ENCODE measurements at regions not wholly inside any gene's neighbourhood (a gene's known extent, or its start where the extent isn't known, plus 50 kb on each side); places are given as distances from the start of the nearest gene placed in this dataset.

- no peaks in the 10 kb centered on the region for H3K9me3 ChIP-seq (ENCODE audit: control insufficient read depth, low read length)
- H2AFZ ChIP-seq (ENCODE audit: low read depth, low read length) = no peak overlapping the region
- H4K8ac ChIP-seq (ENCODE audit: low read length) = no peak overlapping the region
- H3K79me1 ChIP-seq (replicated peaks; ENCODE audit: low read length, poor library complexity, severe bottlenecking) = no peaks in the 10 kb centered on the region
- H3K36me3 ChIP-seq (ENCODE audit: control insufficient read depth in 1 of 2, insufficient read depth in 2 of 2, low read depth in 1 of 2, low read length in 2 of 2) = no peaks in the 10 kb centered on the region
- H2BK12ac ChIP-seq (ENCODE audit: low read length in 2 of 2) = no peak overlapping the region
- H2BK120ac ChIP-seq (ENCODE audit: low read depth, low read length) = no peak overlapping the region
- H3K18ac ChIP-seq (ENCODE audit: low read depth in 1 of 2, low read length in 2 of 2) = no peak overlapping the region
- no peak overlapping the region for H4K91ac ChIP-seq (ENCODE audit: low read length)
- H2BK5ac ChIP-seq (ENCODE audit: low read depth, low read length, poor library complexity, severe bottlenecking) = no peak overlapping the region
- no peak for DNase-seq
- no peak overlapping the region for H3K14ac ChIP-seq (ENCODE audit: low read length in 2 of 2)
- H3K27me3 ChIP-seq (ENCODE audit: control insufficient read depth in 1 of 2, insufficient read depth in 1 of 2, low read length in 2 of 2) = peaks cover 0 to 2% of the 10 kb centered on the region in 2 experiments
- peaks cover 42% of the 10 kb centered on the region for H3K4me1 ChIP-seq (ENCODE audit: control insufficient read depth, insufficient read depth, low read depth, low read length)
- no peak overlapping the region for H3K9ac ChIP-seq (ENCODE audit: low read length)
- peak overlapping the region; percentile 94 for H2AK5ac ChIP-seq (ENCODE audit: low read length, severe bottlenecking)
- H3K27ac ChIP-seq (ENCODE audit: low read length, poor library complexity, severe bottlenecking) = no peak overlapping the region
- H2BK15ac ChIP-seq (ENCODE audit: low read depth, poor library complexity, severe bottlenecking) = no peak overlapping the region
- H3K4ac ChIP-seq (ENCODE audit: low read depth in 1 of 2, low read length in 2 of 2) = no peak overlapping the region
- H3K4me3 ChIP-seq (ENCODE audit: insufficient read depth in 1 of 2, low read depth in 1 of 2, low read length in 2 of 2) = no peak overlapping the region
- WGBS = 83% methylated on average over 14 of the region's 14 CpGs
- no peak overlapping the region for H3K23ac ChIP-seq (ENCODE audit: low read length in 2 of 2)
- H3K4me2 ChIP-seq (ENCODE audit: low read length, poor library complexity, severe bottlenecking) = no peak overlapping the region
These were observed 65.2 kb downstream of the C9orf50 start for GRCh38 chr9:129555512-129556215.

DNA sequence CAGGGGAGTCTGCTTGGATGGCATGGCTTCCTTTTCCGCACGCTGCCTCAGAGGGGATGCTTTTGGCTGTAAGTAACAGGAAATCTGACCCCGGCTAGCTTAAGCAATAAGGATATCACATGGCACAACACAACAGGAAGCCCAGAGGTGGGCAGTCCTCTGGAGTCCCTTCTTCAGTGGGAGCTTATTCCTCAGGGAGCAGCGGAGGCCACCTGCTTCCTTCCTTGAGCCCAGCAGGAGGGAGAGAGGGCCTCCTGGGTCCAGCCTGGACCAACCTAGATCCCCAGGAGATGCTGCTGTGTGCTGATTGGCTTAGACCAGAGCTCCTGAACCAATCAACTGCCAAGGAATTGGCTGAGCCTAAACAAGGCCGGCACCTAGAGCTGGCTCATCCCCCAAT is 66.3 kb downstream of the C9orf50 start:
- WGBS = 85% methylated on average over 5 of the region's 5 CpGs

DNA sequence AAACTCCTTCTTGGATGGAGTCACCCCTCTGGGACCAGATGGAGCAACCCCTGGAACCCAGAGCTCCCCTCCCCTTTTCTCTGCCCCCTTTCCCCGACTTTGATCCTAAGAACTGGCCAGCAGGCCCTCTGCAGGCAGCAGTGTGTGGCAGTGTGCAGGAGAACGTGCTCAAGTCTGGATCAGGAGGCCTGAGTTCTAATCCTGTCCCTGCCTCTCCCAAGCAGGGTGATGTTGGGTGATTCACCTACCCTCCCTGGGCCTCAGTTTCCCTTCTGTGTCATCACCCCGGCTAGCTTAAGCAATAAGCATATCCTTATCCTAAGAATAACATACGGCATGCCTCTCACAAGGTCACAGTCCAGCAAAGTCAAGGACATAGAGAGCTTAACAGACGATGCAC is 67.6 kb downstream of the C9orf50 start:
- DNase-seq = no peak
- Histone ChIP-seq H2BK15ac (ENCODE audit: low read depth, poor library complexity, severe bottlenecking) (no peak overlapping the region), H3K14ac (ENCODE audit: low read length in 2 of 2) (no peak overlapping the region), H3K9me3 (ENCODE audit: control insufficient read depth, low read length) (no peaks in the 10 kb centered on the region), H4K8ac (ENCODE audit: low read length) (no peak overlapping the region), H2AFZ (ENCODE audit: low read depth, low read length) (no peak overlapping the region), H3K18ac (ENCODE audit: low read depth in 1 of 2, low read length in 2 of 2) (no peak overlapping the region), H3K4me1 (ENCODE audit: control insufficient read depth, insufficient read depth, low read depth, low read length) (peaks cover 37% of the 10 kb centered on the region), H3K4me2 (ENCODE audit: low read length, poor library complexity, severe bottlenecking) (no peak overlapping the region), H3K4ac (ENCODE audit: low read depth in 1 of 2, low read length in 2 of 2) (no peak overlapping the region), H2BK5ac (ENCODE audit: low read depth, low read length, poor library complexity, severe bottlenecking) (no peak overlapping the region), H4K91ac (ENCODE audit: low read length) (no peak overlapping the region), H2AK5ac (ENCODE audit: low read length, severe bottlenecking) (peak overlapping the region; percentile 3), H3K36me3 (ENCODE audit: control insufficient read depth in 1 of 2, insufficient read depth in 2 of 2, low read depth in 1 of 2, low read length in 2 of 2) (no peaks in the 10 kb centered on the region), H2BK12ac (ENCODE audit: low read length in 2 of 2) (no peak overlapping the region), H3K79me1 (replicated peaks; ENCODE audit: low read length, poor library complexity, severe bottlenecking) (no peaks in the 10 kb centered on the region), H3K27ac (ENCODE audit: low read length, poor library complexity, severe bottlenecking) (no peak overlapping the region), H2BK120ac (ENCODE audit: low read depth, low read length) (no peak overlapping the region), H3K27me3 (ENCODE audit: control insufficient read depth in 1 of 2, insufficient read depth in 1 of 2, low read length in 2 of 2) (peaks cover 0 to 2% of the 10 kb centered on the region in 2 experiments), H3K4me3 (ENCODE audit: insufficient read depth in 1 of 2, low read depth in 1 of 2, low read length in 2 of 2) (no peak overlapping the region), H3K9ac (ENCODE audit: low read length) (no peak overlapping the region), H3K23ac (ENCODE audit: low read length in 2 of 2) (no peak overlapping the region)
- 91% methylated on average over 5 of the region's 5 CpGs for WGBS

More for the DNA sequence above, 66.3 kb downstream of the C9orf50 start:
- Histone ChIP-seq H3K4me2 (ENCODE audit: low read length, poor library complexity, severe bottlenecking) (no peak overlapping the region), H3K9me3 (ENCODE audit: control insufficient read depth, low read length) (no peaks in the 10 kb centered on the region), H3K23ac (ENCODE audit: low read length in 2 of 2) (no peak overlapping the region), H2AFZ (ENCODE audit: low read depth, low read length) (no peak overlapping the region), H3K27ac (ENCODE audit: low read length, poor library complexity, severe bottlenecking) (no peak overlapping the region), H3K9ac (ENCODE audit: low read length) (no peak overlapping the region), H2BK12ac (ENCODE audit: low read length in 2 of 2) (no peak overlapping the region), H3K14ac (ENCODE audit: low read length in 2 of 2) (no peak overlapping the region), H3K18ac (ENCODE audit: low read depth in 1 of 2, low read length in 2 of 2) (no peak overlapping the region), H3K79me1 (replicated peaks; ENCODE audit: low read length, poor library complexity, severe bottlenecking) (no peaks in the 10 kb centered on the region), H3K36me3 (ENCODE audit: control insufficient read depth in 1 of 2, insufficient read depth in 2 of 2, low read depth in 1 of 2, low read length in 2 of 2) (no peaks in the 10 kb centered on the region), H3K4ac (ENCODE audit: low read depth in 1 of 2, low read length in 2 of 2) (no peak overlapping the region), H2BK120ac (ENCODE audit: low read depth, low read length) (no peak overlapping the region), H2AK5ac (ENCODE audit: low read length, severe bottlenecking) (peak overlapping the region; percentile 11), H3K4me3 (ENCODE audit: insufficient read depth in 1 of 2, low read depth in 1 of 2, low read length in 2 of 2) (no peak overlapping the region), H3K4me1 (ENCODE audit: control insufficient read depth, insufficient read depth, low read depth, low read length) (peaks cover 48% of the 10 kb centered on the region), H4K91ac (ENCODE audit: low read length) (no peak overlapping the region), H2BK5ac (ENCODE audit: low read depth, low read length, poor library complexity, severe bottlenecking) (no peak overlapping the region), H4K8ac (ENCODE audit: low read length) (no peak overlapping the region), H2BK15ac (ENCODE audit: low read depth, poor library complexity, severe bottlenecking) (no peak overlapping the region), H3K27me3 (ENCODE audit: control insufficient read depth in 1 of 2, insufficient read depth in 1 of 2, low read length in 2 of 2) (peaks cover 0 to 2% of the 10 kb centered on the region in 2 experiments)
- DNase-seq = no peak

GRCh38 chr9:129552064-129552463 is 68.8 kb downstream of the C9orf50 start:
- Histone ChIP-seq H3K27me3 (ENCODE audit: control insufficient read depth in 1 of 2, insufficient read depth in 1 of 2, low read length in 2 of 2) (peaks cover 0 to 2% of the 10 kb centered on the region in 2 experiments), H2AK5ac (ENCODE audit: low read length, severe bottlenecking) (peak overlapping the region; percentile 16), H2AFZ (ENCODE audit: low read depth, low read length) (no peak overlapping the region), H3K18ac (ENCODE audit: low read depth in 1 of 2, low read length in 2 of 2) (no peak overlapping the region), H3K14ac (ENCODE audit: low read length in 2 of 2) (no peak overlapping the region), H4K8ac (ENCODE audit: low read length) (no peak overlapping the region), H3K9me3 (ENCODE audit: control insufficient read depth, low read length) (no peaks in the 10 kb centered on the region), H3K23ac (ENCODE audit: low read length in 2 of 2) (no peak overlapping the region), H3K4ac (ENCODE audit: low read depth in 1 of 2, low read length in 2 of 2) (no peak overlapping the region), H2BK5ac (ENCODE audit: low read depth, low read length, poor library complexity, severe bottlenecking) (no peak overlapping the region), H3K9ac (ENCODE audit: low read length) (no peak overlapping the region), H3K27ac (ENCODE audit: low read length, poor library complexity, severe bottlenecking) (no peak overlapping the region), H3K4me3 (ENCODE audit: insufficient read depth in 1 of 2, low read depth in 1 of 2, low read length in 2 of 2) (no peak overlapping the region), H4K91ac (ENCODE audit: low read length) (no peak overlapping the region), H3K36me3 (ENCODE audit: control insufficient read depth in 1 of 2, insufficient read depth in 2 of 2, low read depth in 1 of 2, low read length in 2 of 2) (no peaks in the 10 kb centered on the region), H2BK120ac (ENCODE audit: low read depth, low read length) (no peak overlapping the region), H2BK12ac (ENCODE audit: low read length in 2 of 2) (no peak overlapping the region), H3K4me2 (ENCODE audit: low read length, poor library complexity, severe bottlenecking) (no peak overlapping the region), H2BK15ac (ENCODE audit: low read depth, poor library complexity, severe bottlenecking) (no peak overlapping the region), H3K4me1 (ENCODE audit: control insufficient read depth, insufficient read depth, low read depth, low read length) (peaks cover 30% of the 10 kb centered on the region), H3K79me1 (replicated peaks; ENCODE audit: low read length, poor library complexity, severe bottlenecking) (no peaks in the 10 kb centered on the region)
- peak; percentile 57 for DNase-seq
- WGBS = 97% methylated on average over 4 of the region's 6 CpGs

All from mesenchymal stem cell (in vitro differentiated cells and primary cell).